Glomerular visceral epithelial cell (primary cell): ENCODE measurements at regions not wholly inside any gene's neighbourhood (a gene's known extent, or its start where the extent isn't known, plus 50 kb on each side); places are given as distances from the start of the nearest gene placed in this dataset.
"Not testable (repeated sequence)": the region's sequence is repeated elsewhere in the genome, so short reads cannot be mapped to it uniquely, and the experiment has no call there.

ENCODE experiments used
- DNase-seq: peaks from one replicate; pipeline ENCODE4 v3.0.0-alpha.2; 2016; ENCODE audit errors: extremely low spot score

- no peak for DNase-seq
Observed at GRCh38 chr7:70846208-70846607, 285.7 kb upstream of the GALNT17 start.

DNA sequence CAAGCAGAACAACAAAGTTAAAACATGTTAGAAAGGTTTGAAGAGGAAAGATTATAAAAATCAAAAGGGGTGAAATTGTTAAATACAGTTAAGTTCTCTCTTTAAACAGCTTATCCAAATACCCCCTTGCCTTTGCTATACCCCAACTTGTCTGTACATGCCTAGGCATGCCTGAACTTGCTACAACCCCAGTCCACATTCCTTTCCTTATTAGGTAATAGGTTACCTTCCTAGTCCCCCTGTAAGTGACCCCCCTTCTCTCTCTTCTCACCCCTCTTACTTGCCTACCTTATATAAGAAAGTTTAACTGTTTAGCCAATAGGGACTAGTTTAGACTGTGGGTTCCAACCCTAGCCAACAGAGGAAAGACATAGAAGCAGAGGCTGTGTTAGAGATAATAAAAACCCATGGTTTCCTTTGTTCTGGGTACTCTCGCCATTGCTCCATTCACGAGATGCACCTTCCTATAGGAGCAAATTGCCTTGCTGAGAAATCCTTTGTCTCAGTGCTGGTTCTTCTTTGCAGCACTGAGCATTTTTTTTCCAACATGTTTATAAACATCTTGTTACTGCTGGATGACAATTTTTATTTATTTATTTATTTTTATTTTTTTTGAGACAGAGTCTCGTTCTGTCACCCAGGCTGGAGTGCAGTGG is 282.2 kb upstream of the GALNT17 start:
- DNase-seq, result no peak

- no peak for DNase-seq
Observed at GRCh38 chr7:70855373-70855772, 276.6 kb upstream of the GALNT17 start.

DNA sequence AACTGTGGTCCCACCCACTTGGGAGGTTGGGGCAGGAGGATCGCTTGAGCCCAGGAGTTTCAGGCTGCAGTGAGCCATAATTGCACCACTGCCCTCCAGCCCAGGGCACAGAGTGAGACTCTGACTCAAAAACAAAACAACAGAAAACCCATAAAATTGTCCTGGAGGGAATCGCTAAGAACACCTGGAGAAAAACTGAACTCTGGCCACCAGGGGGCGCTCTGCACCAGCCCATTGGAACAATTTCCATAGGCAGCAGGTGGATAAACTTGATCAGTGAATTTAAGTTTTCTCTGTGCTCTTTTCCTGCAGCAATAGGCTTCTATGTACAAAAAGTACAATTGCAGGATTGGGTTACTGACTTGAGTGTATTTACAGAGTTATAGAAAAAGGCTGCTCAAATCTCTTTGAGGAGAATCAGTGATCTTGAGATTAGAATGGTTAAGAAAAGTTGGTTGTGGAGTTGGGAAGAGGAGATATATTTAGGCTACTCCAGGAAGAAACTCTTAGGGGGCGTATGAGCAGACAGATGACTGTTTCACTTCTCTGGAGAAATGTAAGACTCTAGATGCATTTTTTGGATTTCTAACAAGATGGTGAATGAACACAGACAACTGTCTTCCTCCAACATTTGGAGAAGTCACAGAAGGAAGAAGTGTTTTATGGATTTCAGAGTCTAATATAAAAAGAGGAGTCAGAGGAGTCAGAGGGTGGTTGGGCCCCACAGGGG is 274.9 kb upstream of the GALNT17 start:
- DNase-seq, result peak; percentile 5

DNA sequence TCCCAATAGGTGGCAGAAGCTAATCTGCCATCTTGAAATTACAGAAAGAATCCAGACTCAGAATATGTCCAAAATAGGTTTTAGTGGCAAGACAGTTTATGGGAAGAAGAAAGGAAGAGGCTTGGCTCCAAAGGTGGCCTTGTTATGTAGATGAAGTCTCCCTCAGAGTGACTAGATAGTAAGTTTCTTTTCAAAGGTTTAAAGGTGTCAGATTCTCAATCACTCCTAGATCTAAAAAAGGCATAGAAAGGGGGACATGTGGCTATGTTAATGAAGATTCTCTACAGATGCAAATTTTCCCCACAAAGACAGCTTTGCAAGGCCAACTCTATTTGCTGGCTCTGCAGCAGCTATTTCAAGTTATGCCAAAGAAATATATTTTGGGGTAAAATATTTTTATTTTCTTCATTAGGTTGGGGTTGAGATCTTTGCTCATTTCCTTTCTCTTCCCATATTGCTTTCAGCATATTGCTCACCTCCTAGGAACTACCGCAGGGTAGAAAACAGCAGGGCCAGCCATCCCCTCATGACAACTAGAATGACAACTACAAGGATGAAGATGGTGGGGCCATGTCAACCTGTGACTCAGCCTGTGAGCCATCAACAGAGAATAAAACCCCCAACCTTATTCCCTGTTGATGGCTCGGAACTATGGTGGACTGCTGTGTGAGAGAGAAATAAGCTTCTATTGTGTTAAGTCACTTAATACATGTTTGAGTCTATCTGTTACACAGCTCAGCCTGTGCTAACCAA is 274.0 kb upstream of the GALNT17 start:
- DNase-seq, result no peak

DNA sequence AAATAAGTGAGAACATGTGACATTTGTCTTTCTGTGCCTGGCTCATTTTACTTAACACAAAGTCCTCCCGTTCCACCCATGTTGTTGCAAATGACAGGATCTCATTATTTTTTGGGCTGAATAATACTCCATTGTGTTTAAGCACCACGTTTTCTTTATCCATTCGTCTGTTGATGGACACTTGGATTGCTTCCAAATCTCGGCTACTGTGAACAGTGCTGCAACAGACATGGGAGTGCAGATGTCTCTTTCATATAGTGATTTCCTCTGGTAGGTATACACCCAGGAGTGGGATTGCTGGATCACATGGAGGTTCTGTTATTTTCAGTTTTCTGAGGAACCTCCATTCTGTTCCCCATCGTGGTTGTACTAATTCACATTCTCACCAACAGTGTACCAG is 264.4 kb upstream of the GALNT17 start:
- DNase-seq, result no peak

- no peak for DNase-seq
Observed at GRCh38 chr7:70870349-70870748, 261.6 kb upstream of the GALNT17 start.

GRCh38 chr7:70872188-70872587 is 259.8 kb upstream of the GALNT17 start:
- DNase-seq, result no peak

DNA sequence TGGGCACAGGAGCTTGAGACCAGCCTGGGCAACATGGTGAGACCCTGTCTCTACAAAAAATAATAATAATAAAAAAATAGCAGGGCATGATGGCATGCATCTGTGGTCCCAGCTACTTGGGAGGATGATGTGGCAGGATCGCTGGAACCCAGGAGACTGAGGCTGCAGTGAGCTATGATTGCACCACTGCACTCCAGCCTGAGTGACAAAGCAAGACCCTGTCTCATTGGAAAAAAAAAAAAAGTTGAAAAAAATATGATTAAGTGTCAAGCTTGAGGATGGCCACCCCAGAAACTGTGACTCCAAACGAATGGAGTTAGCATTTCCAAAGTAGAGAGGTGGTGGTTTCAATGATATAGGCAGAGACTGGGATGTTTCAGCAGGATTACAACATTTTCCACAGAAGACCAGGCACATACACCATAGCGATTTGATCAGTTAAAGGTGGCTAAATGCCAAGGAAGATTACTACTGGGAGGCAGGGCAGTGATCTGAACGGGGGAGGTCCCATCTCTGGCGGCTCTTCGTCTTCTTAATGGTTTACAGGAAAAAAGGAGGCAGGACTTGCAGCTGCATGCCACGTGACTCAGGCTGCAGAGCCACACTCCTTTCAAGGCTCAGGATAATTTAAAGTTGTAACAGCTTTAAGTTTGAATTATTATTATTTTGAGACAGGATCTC is 250.6 kb upstream of the GALNT17 start:
- no peak for DNase-seq

GRCh38 chr7:70883750-70884439 is 248.0 kb upstream of the GALNT17 start:
- DNase-seq, result no peak

GRCh38 chr7:70884440-70884764 is 247.5 kb upstream of the GALNT17 start:
- DNase-seq, result no peak

- DNase-seq, result no peak
Observed at GRCh38 chr7:70884809-70885208, 247.1 kb upstream of the GALNT17 start.

DNA sequence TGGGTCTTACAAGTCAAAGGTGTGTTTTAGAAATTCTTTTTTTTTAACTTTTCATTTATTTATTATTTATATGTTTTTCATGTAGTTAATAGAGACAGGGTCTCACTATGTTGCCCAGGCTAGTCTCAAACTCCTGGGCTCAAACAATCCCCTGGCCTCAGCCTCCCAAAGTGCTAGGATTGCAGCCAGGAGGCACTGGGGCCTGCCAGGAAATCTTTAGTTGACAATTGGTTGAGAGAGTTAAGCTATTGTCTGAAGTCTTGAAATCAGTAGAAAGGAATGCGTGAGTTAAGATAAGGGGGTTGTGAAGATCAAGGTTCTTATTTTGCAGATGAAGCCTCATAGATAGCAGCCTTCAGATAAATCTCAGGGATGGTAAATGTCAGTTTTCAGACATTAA is 245.4 kb upstream of the GALNT17 start:
- no peak for DNase-seq

DNA sequence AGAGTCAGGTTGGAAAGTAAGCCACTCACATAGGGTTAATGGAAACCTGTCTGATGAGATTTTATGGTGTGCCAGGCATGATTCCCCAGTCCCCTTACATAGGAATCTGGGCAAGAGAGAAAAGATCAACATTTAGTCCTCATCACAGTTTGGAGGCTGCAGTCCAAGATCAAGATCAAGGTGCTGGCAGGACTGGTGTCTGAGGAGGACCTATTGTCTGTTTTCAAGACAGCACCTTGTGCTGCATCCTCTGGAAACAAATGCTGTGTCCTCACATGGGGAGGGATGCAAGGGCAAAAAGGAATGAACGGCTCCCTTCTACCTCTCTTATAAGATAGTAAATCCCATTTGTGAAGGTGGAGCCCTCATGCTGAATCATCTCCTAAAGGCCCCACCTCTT is 244.8 kb upstream of the GALNT17 start:
- DNase-seq, result no peak

- DNase-seq, result no peak
Observed at GRCh38 chr7:70890147-70890969, 241.6 kb upstream of the GALNT17 start.

- DNase-seq, result no peak
Observed at GRCh38 chr7:70893422-70893821, 238.5 kb upstream of the GALNT17 start.

- DNase-seq, result no peak
Observed at GRCh38 chr7:70893971-70894715, 237.8 kb upstream of the GALNT17 start.

- no peak for DNase-seq
Observed at GRCh38 chr7:70894799-70895198, 237.1 kb upstream of the GALNT17 start.

GRCh38 chr7:70895337-70896200 is 236.4 kb upstream of the GALNT17 start:
- not testable (repeated sequence) for DNase-seq
